SKM-1 treated with dmso at 0.1 percent for 144 hours (cell line): ENCODE measurements at regions not wholly inside any gene's neighbourhood (a gene's known extent, or its start where the extent isn't known, plus 50 kb on each side); places are given as distances from the start of the nearest gene placed in this dataset.
A peak's percentile ranks its signal among the peaks of the same experiment; 100 is the strongest.

Experiments
- DNase-seq: peaks from one replicate; lab custom pipeline; 2025; ENCODE audit not compliant: unreplicated experiment; lab: John Stamatoyannopoulos, UW

GRCh38 chr1:218754477-218754876, 409.3 kb downstream of the TGFB2 start:
- no peak for DNase-seq

GRCh38 chr1:218755128-218755527, 410.0 kb downstream of the TGFB2 start:
- peak; percentile 29 for DNase-seq

- DNase-seq, result no peak
Observed at GRCh38 chr1:218759795-218760194, 413.9 kb upstream of the LYPLAL1 start.

GRCh38 chr1:218760601-218761570, 412.8 kb upstream of the LYPLAL1 start:
- no peak for DNase-seq

GRCh38 chr1:218763538-218763937, 410.1 kb upstream of the LYPLAL1 start:
- no peak for DNase-seq

- DNase-seq, result no peak
Observed at GRCh38 chr1:218765753-218766152, 407.9 kb upstream of the LYPLAL1 start.

GRCh38 chr1:218771931-218772330, 401.7 kb upstream of the LYPLAL1 start:
- DNase-seq, result no peak

- no peak for DNase-seq
Observed at GRCh38 chr1:218772575-218772974, 401.1 kb upstream of the LYPLAL1 start.

GRCh38 chr1:218775501-218776021, 398.1 kb upstream of the LYPLAL1 start:
- DNase-seq, result no peak

- no peak for DNase-seq
Observed at GRCh38 chr1:218778257-218779126, 395.2 kb upstream of the LYPLAL1 start.

- no peak for DNase-seq
Observed at GRCh38 chr1:218779341-218780100, 394.2 kb upstream of the LYPLAL1 start.

- DNase-seq, result no peak
Observed at GRCh38 chr1:218783131-218783530, 390.5 kb upstream of the LYPLAL1 start.

GRCh38 chr1:218783916-218784315, 389.8 kb upstream of the LYPLAL1 start:
- DNase-seq, result no peak

GRCh38 chr1:218785928-218786327, 387.8 kb upstream of the LYPLAL1 start:
- no peak for DNase-seq

GRCh38 chr1:218787826-218788225, 385.9 kb upstream of the LYPLAL1 start:
- no peak for DNase-seq

- no peak for DNase-seq
Observed at GRCh38 chr1:218796773-218797172, 376.9 kb upstream of the LYPLAL1 start.

GRCh38 chr1:218802799-218803198, 370.9 kb upstream of the LYPLAL1 start:
- no peak for DNase-seq

GRCh38 chr1:218803351-218803997, 370.2 kb upstream of the LYPLAL1 start:
- no peak for DNase-seq

GRCh38 chr1:218804014-218804785, 369.5 kb upstream of the LYPLAL1 start:
- DNase-seq, result no peak

- no peak for DNase-seq
Observed at GRCh38 chr1:218809061-218809460, 364.6 kb upstream of the LYPLAL1 start.
